B cell (primary cell): ENCODE measurements at regions not wholly inside any gene's neighbourhood (a gene's known extent, or its start where the extent isn't known, plus 50 kb on each side); places are given as distances from the start of the nearest gene placed in this dataset.

Experiments used
- ATAC-seq: fragments of 200-7000 bp; cut with Tn5 transposase; one replicate; pipeline ENCODE4 v1.10.0; 2021; ENCODE audit warnings: low read depth, mild to moderate bottlenecking, moderate number of reproducible peaks, moderate library complexity
- CTCF ChIA-PET: fragments of 350-600 bp; sonication (Branson Sonifier 250); formaldehyde crosslinking; loops from one replicate; lab custom pipeline; 2021; ENCODE audit warnings: antibody characterized with exemption, inconsistent platforms; lab: Charles Lee
- POLR2A ChIA-PET: fragments of 350-600 bp; sonication (Branson Sonifier 250); formaldehyde crosslinking; loops from one replicate; lab custom pipeline; 2021; ENCODE audit warnings: antibody characterized with exemption; lab: Charles Lee
- DNase-seq: peaks from one replicate; pipeline ENCODE4 v3.0.0; 2013
- H2AFZ ChIP-seq: 2 replicates; pipeline ENCODE4 v1.6.1; 2012; ENCODE audit warnings: mild to moderate bottlenecking, low read depth, low read length; ENCODE audit not compliant: insufficient read depth, poor library complexity, severe bottlenecking
- H3K27ac ChIP-seq, 2 donors: 1 replicate in 1 of 2; 2 replicates in 1 of 2; pipeline ENCODE4 v1.5.1; 2012 to 2013; ENCODE audit warnings: low read length in 2 of 2, mild to moderate bottlenecking in 2 of 2, moderate library complexity in 1 of 2
- H3K27me3 ChIP-seq, 4 experiments: fragments of 200-600 bp in 1 of 4; sonication (generic) in 1 of 4; replicated peaks in 1 of 4; 1 replicate in 2 of 4; 2 replicates in 2 of 4; pipeline versions ENCODE4 v1.6.1 to v1.7.0; 2013 to 2016; ENCODE audit warnings: low read length in 3 of 4, mild to moderate bottlenecking in 2 of 4, mixed read lengths in 1 of 4, moderate library complexity in 1 of 4; ENCODE audit not compliant: insufficient read depth in 4 of 4, control insufficient read depth in 3 of 4; ENCODE audit errors: control extremely low read depth in 1 of 4
- H3K36me3 ChIP-seq, 2 experiments: replicated peaks in 1 of 2; 1 replicate in 1 of 2; 2 replicates in 1 of 2; pipeline versions ENCODE4 v1.6.1 to v1.7.1; 2013; ENCODE audit warnings: low read length in 1 of 2; ENCODE audit not compliant: insufficient read depth in 2 of 2, control insufficient read depth in 1 of 2; ENCODE audit errors: control extremely low read depth in 1 of 2, extremely low read depth in 1 of 2
- H3K4me1 ChIP-seq, 2 donors: fragments of 200-600 bp in 1 of 2; sonication (generic) in 1 of 2; 1 replicate in 1 of 2; 2 replicates in 1 of 2; pipeline versions ENCODE4 v1.5.1 to v1.6.1; 2013 to 2017; ENCODE audit warnings: low read length in 2 of 2; ENCODE audit not compliant: control insufficient read depth in 2 of 2, insufficient read depth in 2 of 2
- H3K4me2 ChIP-seq: replicated peaks from 2 replicates; pipeline ENCODE3; 2012; ENCODE audit warnings: mild to moderate bottlenecking, low read depth, low read length; ENCODE audit not compliant: poor library complexity, severe bottlenecking
- H3K4me3 ChIP-seq, 5 experiments: fragments of 200-600 bp in 1 of 5; sonication (generic) in 1 of 5; 1 replicate in 3 of 5; 2 replicates in 2 of 5; pipeline versions ENCODE4 v1.5.1 to v1.7.0; 2011 to 2016; ENCODE audit warnings: low read length in 4 of 5, mild to moderate bottlenecking in 4 of 5, low read depth in 2 of 5, control low read depth in 1 of 5, moderate library complexity in 1 of 5; ENCODE audit not compliant: insufficient read depth in 1 of 5; ENCODE audit errors: control extremely low read depth in 1 of 5, extremely low read depth in 1 of 5
- H3K79me2 ChIP-seq: fragments of 200-600 bp; sonication (generic); one replicate; pipeline ENCODE4 v1.6.0; 2016; ENCODE audit warnings: low read length; ENCODE audit not compliant: control insufficient read depth, insufficient read depth
- H3K9ac ChIP-seq: fragments of 200-600 bp; sonication (generic); 2 replicates; pipeline ENCODE4 v1.6.1; 2017; ENCODE audit warnings: mild to moderate bottlenecking, low read length, moderate library complexity
- H3K9me3 ChIP-seq, 3 donors: one replicate each; pipeline versions ENCODE4 v1.6.1 to v1.7.1; 2013; ENCODE audit warnings: low read length in 2 of 3; ENCODE audit not compliant: control insufficient read depth in 2 of 3, insufficient read depth in 1 of 3; ENCODE audit errors: control extremely low read depth in 1 of 3
- H4K20me1 ChIP-seq: 2 replicates; pipeline ENCODE4 v1.6.0; 2012; ENCODE audit warnings: mild to moderate bottlenecking, low read length; ENCODE audit not compliant: insufficient read depth, control insufficient read depth, poor library complexity, severe bottlenecking
- H3K27ac Mint-ChIP-seq: one replicate; pipeline ENCODE4 v1.8.0; 2021; ENCODE audit warnings: mixed read lengths
- H3K27me3 Mint-ChIP-seq: one replicate; pipeline ENCODE4 v1.8.0; 2021; ENCODE audit warnings: mixed read lengths
- H3K4me1 Mint-ChIP-seq: one replicate; pipeline ENCODE4 v1.8.0; 2021; ENCODE audit warnings: mixed read lengths
- H3K4me3 Mint-ChIP-seq: one replicate; pipeline ENCODE4 v1.8.0; 2021; ENCODE audit warnings: mixed read lengths
- H3K9me3 Mint-ChIP-seq: one replicate; pipeline ENCODE4 v1.8.0; 2022; ENCODE audit warnings: mixed read lengths; ENCODE audit not compliant: insufficient read depth
- EZH2 ChIP-seq: IDR thresholded peaks from 2 replicates; pipeline ENCODE4 v1.6.1; 2012; ENCODE audit warnings: borderline replicate concordance, low read depth, mild to moderate bottlenecking, moderate library complexity, low read length; ENCODE audit not compliant: insufficient read depth, poor library complexity, severe bottlenecking
- WGBS: methylation state at CpG from one replicate; pipeline ENCODE4 v1.1.5; 2013; ENCODE audit warnings: missing lambda C conversion rate; ENCODE audit not compliant: insufficient coverage; 5-methylcytosine and 5-hydroxymethylcytosine counted together
- intact Hi-C: fragments of 100-400 bp; cut with micrococcal nuclease; formaldehyde crosslinking; loops from one replicate; pipeline ENCODE4 v1.10.0; 2022
- TF ChIP-seq, protein P1 (sequence below): fragments of 200-600 bp; IDR thresholded peaks from one replicate; pipeline ENCODE4 v1.8.0; 2022; ENCODE audit warnings: antibody characterized with exemption, mild to moderate bottlenecking

DNA sequence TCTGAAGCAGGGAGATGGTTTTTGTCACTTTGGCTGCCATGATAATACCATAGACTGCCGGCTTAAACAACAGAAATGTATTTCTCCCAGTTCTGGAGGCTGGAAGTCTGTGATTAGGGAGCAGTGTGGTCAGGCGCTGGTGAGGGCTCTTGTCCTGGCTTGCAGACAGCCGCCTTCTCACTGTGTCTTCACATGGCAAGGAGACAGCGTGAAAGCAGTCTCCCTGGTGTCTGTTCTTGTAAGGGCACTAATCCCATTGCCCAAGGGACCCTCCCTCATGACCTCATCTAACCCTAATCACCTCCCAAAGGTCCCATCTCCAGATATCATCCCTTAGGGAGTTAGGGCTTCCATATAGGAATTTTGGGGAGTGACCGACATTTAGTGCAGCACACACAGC, 167.0 kb downstream of the ENGASE start:
- peaks cover 0 to 10% of the 10 kb centered on the region in 2 donors for H3K4me1 ChIP-seq
- WGBS, result 100% methylated on average over 2 of the region's 5 CpGs
- Mint-ChIP-seq H3K27ac (no peak overlapping the region), H3K4me3 (no peak overlapping the region), H3K9me3 (no peaks in the 10 kb centered on the region), H3K4me1 (peaks cover 9% of the 10 kb centered on the region), H3K27me3 (peaks cover 6% of the 10 kb centered on the region)
- ChIA-PET POLR2A (interaction anchor here (0.7 kb wide), 1 partner anchor 1567 kb away, joined by 5 read pairs; no protein-coding TSS in a partner anchor), CTCF (interaction anchor here (0.6 kb wide), 1 partner anchor 174 kb away, joined by 4 read pairs; no protein-coding TSS in a partner anchor)
- H3K36me3 ChIP-seq, result no peaks in the 10 kb centered on the region
- no peak overlapping the region for H3K27ac ChIP-seq
- H3K27me3 ChIP-seq, result no peaks in the 10 kb centered on the region
- H4K20me1 ChIP-seq, result no peaks in the 10 kb centered on the region
- ATAC-seq (no peak), DNase-seq (no peak)
- intact Hi-C loops, result no loop called here
- H3K9me3 ChIP-seq, result peaks cover 0 to 9% (median 0%) of the 10 kb centered on the region in 3 donors
- H2AFZ ChIP-seq, result no peak overlapping the region
- H3K79me2 ChIP-seq, result no peaks in the 10 kb centered on the region
- no peak overlapping the region for H3K4me3 ChIP-seq
- H3K9ac ChIP-seq, result no peak overlapping the region
- H3K4me2 ChIP-seq, result no peak overlapping the region
- TF ChIP-seq, protein P1, sequence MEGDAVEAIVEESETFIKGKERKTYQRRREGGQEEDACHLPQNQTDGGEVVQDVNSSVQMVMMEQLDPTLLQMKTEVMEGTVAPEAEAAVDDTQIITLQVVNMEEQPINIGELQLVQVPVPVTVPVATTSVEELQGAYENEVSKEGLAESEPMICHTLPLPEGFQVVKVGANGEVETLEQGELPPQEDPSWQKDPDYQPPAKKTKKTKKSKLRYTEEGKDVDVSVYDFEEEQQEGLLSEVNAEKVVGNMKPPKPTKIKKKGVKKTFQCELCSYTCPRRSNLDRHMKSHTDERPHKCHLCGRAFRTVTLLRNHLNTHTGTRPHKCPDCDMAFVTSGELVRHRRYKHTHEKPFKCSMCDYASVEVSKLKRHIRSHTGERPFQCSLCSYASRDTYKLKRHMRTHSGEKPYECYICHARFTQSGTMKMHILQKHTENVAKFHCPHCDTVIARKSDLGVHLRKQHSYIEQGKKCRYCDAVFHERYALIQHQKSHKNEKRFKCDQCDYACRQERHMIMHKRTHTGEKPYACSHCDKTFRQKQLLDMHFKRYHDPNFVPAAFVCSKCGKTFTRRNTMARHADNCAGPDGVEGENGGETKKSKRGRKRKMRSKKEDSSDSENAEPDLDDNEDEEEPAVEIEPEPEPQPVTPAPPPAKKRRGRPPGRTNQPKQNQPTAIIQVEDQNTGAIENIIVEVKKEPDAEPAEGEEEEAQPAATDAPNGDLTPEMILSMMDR, result no peak
- no peak for TF ChIP-seq EZH2

DNA sequence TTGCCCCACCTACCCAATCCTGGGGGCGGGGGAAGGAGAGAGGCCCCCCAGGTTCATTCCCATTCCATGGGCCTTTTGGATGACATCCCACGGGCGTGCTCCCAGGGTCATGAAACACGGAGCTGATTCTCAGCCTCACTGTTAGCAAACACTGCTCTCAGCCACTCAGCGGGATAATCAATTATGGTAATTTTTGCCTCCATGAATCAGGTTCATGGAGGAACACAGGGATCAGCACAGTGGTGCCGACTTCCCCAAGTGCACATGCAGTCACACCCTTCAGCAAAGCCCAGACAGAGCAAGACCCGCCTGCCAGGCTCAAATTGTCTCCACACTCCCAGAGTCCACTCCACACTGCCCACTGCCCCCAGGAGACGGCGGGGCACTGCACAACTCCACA, 164.6 kb downstream of the ENGASE start:
- Histone ChIP-seq H3K27ac (no peak overlapping the region), H3K4me3 (no peak overlapping the region), H3K36me3 (no peaks in the 10 kb centered on the region), H3K79me2 (no peaks in the 10 kb centered on the region), H3K4me2 (no peak overlapping the region), H3K4me1 (peaks cover 0 to 10% of the 10 kb centered on the region in 2 donors), H4K20me1 (no peaks in the 10 kb centered on the region), H3K9ac (no peak overlapping the region), H2AFZ (no peak overlapping the region), H3K9me3 (no peaks in the 10 kb centered on the region), H3K27me3 (peaks cover 0 to 2% (median 0%) of the 10 kb centered on the region in 4 experiments)
- intact Hi-C loops, result no loop called here
- POLR2A ChIA-PET, result no interaction called here
- no peak overlapping the region for H3K27ac Mint-ChIP-seq
- H3K9me3 Mint-ChIP-seq, result no peaks in the 10 kb centered on the region
- CTCF ChIA-PET, result no interaction called here
- 73% methylated on average over 6 of the region's 9 CpGs for WGBS
- peaks cover 9% of the 10 kb centered on the region for H3K4me1 Mint-ChIP-seq
- ATAC-seq (no peak), DNase-seq (no peak)
- H3K27me3 Mint-ChIP-seq, result peaks cover 4% of the 10 kb centered on the region
- no peak for TF ChIP-seq EZH2
- TF ChIP-seq, protein P1, result no peak
- H3K4me3 Mint-ChIP-seq, result no peak overlapping the region
